ENCODE measurements at regions not wholly inside any gene's neighbourhood (a gene's known extent, or its start where the extent isn't known, plus 50 kb on each side); places are given as distances from the start of the nearest gene placed in this dataset.

- no peaks in the 10 kb centered on the region for H3K27me3 ChIP-seq
Measured at GRCh38 chr6:93524671-93525451, 105.5 kb upstream of the EPHA7 start.

GRCh38 chr6:93523365-93523764 is 104.0 kb upstream of the EPHA7 start:
- no peak for DNase-seq
- peak; percentile 54 for ATAC-seq
- H3K27ac ChIP-seq, result no peak overlapping the region
- no peaks in the 10 kb centered on the region for H3K9me3 ChIP-seq
- no peaks in the 10 kb centered on the region for H3K27me3 ChIP-seq
- intact Hi-C loops (cut with DNase I), result no loop called here
- H3K36me3 ChIP-seq, result no peaks in the 10 kb centered on the region
- H3K4me1 ChIP-seq, result no peaks in the 10 kb centered on the region
- TF ChIP-seq, protein P1, sequence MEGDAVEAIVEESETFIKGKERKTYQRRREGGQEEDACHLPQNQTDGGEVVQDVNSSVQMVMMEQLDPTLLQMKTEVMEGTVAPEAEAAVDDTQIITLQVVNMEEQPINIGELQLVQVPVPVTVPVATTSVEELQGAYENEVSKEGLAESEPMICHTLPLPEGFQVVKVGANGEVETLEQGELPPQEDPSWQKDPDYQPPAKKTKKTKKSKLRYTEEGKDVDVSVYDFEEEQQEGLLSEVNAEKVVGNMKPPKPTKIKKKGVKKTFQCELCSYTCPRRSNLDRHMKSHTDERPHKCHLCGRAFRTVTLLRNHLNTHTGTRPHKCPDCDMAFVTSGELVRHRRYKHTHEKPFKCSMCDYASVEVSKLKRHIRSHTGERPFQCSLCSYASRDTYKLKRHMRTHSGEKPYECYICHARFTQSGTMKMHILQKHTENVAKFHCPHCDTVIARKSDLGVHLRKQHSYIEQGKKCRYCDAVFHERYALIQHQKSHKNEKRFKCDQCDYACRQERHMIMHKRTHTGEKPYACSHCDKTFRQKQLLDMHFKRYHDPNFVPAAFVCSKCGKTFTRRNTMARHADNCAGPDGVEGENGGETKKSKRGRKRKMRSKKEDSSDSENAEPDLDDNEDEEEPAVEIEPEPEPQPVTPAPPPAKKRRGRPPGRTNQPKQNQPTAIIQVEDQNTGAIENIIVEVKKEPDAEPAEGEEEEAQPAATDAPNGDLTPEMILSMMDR (IDR thresholded peaks at IDR 0.05), result no peak
- H3K4me3 ChIP-seq, result no peak overlapping the region

More at GRCh38 chr6:93524671-93525451, 105.5 kb upstream of the EPHA7 start:
- TF ChIP-seq, protein P1 (IDR thresholded peaks at IDR 0.05), result no peak
- DNase-seq, result no peak
- intact Hi-C loops (cut with DNase I), result no loop called here
- Histone ChIP-seq H3K4me3 (no peak overlapping the region), H3K27ac (no peak overlapping the region), H3K4me1 (no peaks in the 10 kb centered on the region), H3K36me3 (no peaks in the 10 kb centered on the region), H3K9me3 (no peaks in the 10 kb centered on the region)
- ATAC-seq, result no peak

DNA sequence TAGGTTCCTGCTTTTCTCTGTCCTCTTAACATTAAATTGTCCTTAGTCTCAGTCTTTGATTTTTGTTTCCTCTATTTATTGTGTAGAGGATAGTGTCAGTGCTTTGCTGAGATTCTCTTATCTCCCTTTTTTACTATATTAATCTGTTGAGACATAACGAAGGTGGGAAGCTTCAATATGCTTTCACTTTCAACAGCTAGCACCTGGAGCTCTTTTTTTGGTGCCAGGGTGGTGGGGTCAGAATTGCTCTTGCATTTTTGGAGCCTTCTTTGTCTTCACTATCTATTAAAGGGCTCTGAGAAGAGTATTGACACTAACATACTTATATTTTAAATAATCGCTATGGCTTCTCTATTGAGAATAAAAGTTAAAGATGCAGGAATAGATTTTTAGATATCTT is 97.1 kb upstream of the EPHA7 start:
- no peak for DNase-seq
- TF ChIP-seq, protein P1 (IDR thresholded peaks at IDR 0.05), result no peak
- H3K9me3 ChIP-seq, result no peaks in the 10 kb centered on the region

DNA sequence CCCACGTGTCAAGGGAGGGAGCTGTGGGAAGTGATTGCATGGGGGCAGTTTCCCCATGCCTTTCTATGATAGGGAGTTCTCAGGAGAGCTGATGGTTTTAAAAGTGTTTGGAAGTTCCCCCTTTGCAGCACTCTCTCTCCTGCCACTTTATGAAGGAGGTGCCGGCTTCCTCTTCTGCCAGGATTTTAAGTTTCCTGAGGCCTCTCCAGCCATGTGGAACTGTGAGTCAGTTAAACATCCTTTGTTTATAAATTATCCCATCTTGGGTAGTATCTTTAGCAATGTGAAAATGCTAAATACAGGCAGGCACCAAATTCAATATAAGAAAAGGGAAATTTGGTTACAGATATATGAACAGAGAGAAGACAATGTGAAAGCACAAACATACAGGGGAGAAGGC is 96.4 kb upstream of the EPHA7 start:
- no peak for DNase-seq
- Histone ChIP-seq H3K36me3 (no peaks in the 10 kb centered on the region), H3K4me1 (no peaks in the 10 kb centered on the region), H3K9me3 (no peaks in the 10 kb centered on the region), H3K27me3 (no peaks in the 10 kb centered on the region), H3K27ac (no peak overlapping the region), H3K4me3 (no peak overlapping the region)
- TF ChIP-seq, protein P1 (IDR thresholded peaks at IDR 0.05), result no peak
- intact Hi-C loops (cut with DNase I), result no loop called here
- no peak for ATAC-seq

More for the DNA sequence above, 97.1 kb upstream of the EPHA7 start:
- ATAC-seq, result no peak
- Histone ChIP-seq H3K4me3 (no peak overlapping the region), H3K36me3 (no peaks in the 10 kb centered on the region), H3K4me1 (no peaks in the 10 kb centered on the region), H3K27me3 (no peaks in the 10 kb centered on the region), H3K27ac (no peak overlapping the region)
- intact Hi-C loops (cut with DNase I), result no loop called here

DNA sequence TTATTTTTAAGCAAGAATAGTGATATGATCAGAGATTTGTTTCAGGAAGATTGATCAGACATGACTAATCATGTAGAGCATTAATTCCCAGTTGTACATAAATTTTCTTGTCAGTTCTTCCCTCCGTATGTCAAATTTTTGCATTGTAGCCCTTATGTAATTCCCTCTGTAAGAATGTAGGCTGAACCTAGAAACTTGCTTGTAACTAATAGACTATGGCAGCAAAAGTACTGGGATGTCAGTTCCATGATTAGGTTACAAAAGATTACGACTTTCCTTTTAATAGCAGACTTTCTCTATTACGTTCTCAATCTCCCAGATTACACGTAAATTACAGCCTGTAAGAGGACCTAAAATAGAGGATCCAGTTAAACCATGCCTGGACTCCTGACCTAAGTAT is 79.4 kb upstream of the EPHA7 start:
- TF ChIP-seq, protein P1 (IDR thresholded peaks at IDR 0.05), result no peak
- Histone ChIP-seq H3K36me3 (no peaks in the 10 kb centered on the region), H3K27ac (no peak overlapping the region), H3K27me3 (no peaks in the 10 kb centered on the region), H3K4me1 (no peaks in the 10 kb centered on the region), H3K4me3 (no peak overlapping the region), H3K9me3 (no peaks in the 10 kb centered on the region)
- intact Hi-C loops (cut with DNase I), result no loop called here
- ATAC-seq (no peak), DNase-seq (no peak)
